GM10266 (cell line): ENCODE measurements at regions not wholly inside any gene's neighbourhood (a gene's known extent, or its start where the extent isn't known, plus 50 kb on each side); places are given as distances from the start of the nearest gene placed in this dataset.

Experiments
- DNase-seq: peaks from one replicate; pipeline ENCODE4 v3.0.0; 2012; ENCODE audit errors: extremely low spot score
- CTCF ChIP-seq: IDR thresholded peaks from 2 replicates; pipeline ENCODE4 v1.5.1; 2012; ENCODE audit warnings: mild to moderate bottlenecking, low read depth; ENCODE audit not compliant: control insufficient read depth, insufficient read depth; ENCODE audit errors: missing control alignments

GRCh38 chr2:217090024-217090473 is 230.2 kb upstream of the TNP1 start:
- DNase-seq = peak; percentile 73
- TF ChIP-seq CTCF = no peak

DNA sequence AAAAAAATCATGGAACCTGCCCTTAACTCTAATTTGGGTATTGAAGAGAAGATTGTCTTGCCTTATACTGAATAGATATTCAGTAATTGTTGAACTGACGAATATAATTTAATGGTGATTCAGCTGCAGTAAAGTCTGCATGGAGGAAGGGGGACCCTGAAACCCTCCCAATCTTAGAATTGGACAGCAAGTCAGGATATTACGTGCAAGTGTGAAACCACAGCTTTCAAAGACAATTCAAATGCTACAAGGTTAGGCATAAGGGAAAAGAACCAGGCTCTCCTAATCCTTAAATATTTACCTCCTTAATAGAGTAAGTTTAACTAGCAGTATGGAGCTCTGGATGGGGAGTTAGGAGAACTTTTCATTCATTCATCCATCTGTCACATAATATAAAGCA is 226.9 kb upstream of the TNP1 start:
- no peak for TF ChIP-seq CTCF
- DNase-seq = no peak

- DNase-seq = peak; percentile 45
- no peak for TF ChIP-seq CTCF
These were observed 226.2 kb upstream of the TNP1 start for GRCh38 chr2:217086038-217086522.

DNA sequence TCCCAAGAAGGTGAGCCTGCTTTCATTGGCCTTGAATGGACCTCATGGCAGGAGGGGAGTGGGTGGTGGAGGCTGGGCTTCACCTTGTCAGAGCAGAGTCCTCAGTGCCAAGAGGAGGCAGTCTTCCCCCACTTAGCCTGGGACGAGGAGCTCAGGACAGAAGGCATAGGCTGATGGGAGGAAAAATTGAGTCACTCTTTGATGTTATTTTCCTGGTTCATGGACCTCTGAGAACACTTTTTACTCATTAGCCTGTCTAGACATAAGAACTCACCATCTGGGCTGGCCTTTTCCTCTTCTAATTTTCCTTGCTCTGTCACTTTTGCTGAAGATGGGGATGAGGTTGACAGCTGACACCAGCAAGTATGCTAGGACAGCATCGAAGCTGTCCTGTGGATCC is 225.7 kb upstream of the TNP1 start:
- TF ChIP-seq CTCF = no peak
- DNase-seq = no peak

DNA sequence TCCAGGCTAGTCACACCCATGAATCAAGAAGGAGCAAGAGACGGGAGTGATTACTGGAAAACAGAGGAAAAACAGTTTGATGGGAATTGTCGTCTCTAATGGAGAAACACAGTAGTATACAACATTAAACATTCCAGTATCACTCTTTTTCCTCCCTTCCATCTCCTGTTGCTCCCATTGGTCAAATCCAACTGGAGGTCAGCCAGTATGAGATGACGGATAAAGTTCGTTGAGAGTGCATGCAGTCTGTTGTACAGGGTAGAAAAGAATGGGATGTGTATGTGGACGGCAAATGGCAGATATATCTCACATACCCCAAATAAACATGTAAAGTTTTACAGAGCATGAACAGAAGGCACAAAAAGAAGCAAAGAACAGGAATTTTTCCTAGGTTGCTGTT is 221.9 kb upstream of the TNP1 start:
- DNase-seq = no peak
- TF ChIP-seq CTCF = no peak

GRCh38 chr2:217079165-217079564 is 219.3 kb upstream of the TNP1 start:
- DNase-seq = no peak
- TF ChIP-seq CTCF = no peak

GRCh38 chr2:217077831-217078407 is 218.1 kb upstream of the TNP1 start:
- no peak for DNase-seq
- no peak for TF ChIP-seq CTCF
